NT2/D1 (cell line): ENCODE measurements at regions not wholly inside any gene's neighbourhood (a gene's known extent, or its start where the extent isn't known, plus 50 kb on each side); places are given as distances from the start of the nearest gene placed in this dataset.

Experiments
- SUZ12 ChIP-seq: IDR thresholded peaks from 2 replicates; pipeline ENCODE4 v1.6.1; 2011; ENCODE audit not compliant: insufficient read length, insufficient read depth; ENCODE audit errors: extremely low read depth
- YY1 ChIP-seq: IDR thresholded peaks from 2 replicates; pipeline ENCODE4 v1.6.1; 2011; ENCODE audit not compliant: insufficient read length, insufficient read depth
- ZNF274 ChIP-seq: IDR thresholded peaks from 2 replicates; pipeline ENCODE4 v1.6.1; 2011; ENCODE audit warnings: mild to moderate bottlenecking, low read depth, low read length

- TF ChIP-seq ZNF274: no peak
- no peak for TF ChIP-seq SUZ12
- no peak for TF ChIP-seq YY1
These were observed 183.0 kb upstream of the ARID2 start for GRCh38 chr12:45546545-45546944.
